GM19023 (cell line): ENCODE measurements at regions not wholly inside any gene's neighbourhood (a gene's known extent, or its start where the extent isn't known, plus 50 kb on each side); places are given as distances from the start of the nearest gene placed in this dataset.

Experiments used
- ATAC-seq: cut with Tn5 transposase; IDR thresholded peaks from one replicate; pipeline ENCODE4 v1.9.1; 2021; ENCODE audit warnings: mild to moderate bottlenecking, moderate library complexity; ENCODE audit not compliant: unreplicated experiment

DNA sequence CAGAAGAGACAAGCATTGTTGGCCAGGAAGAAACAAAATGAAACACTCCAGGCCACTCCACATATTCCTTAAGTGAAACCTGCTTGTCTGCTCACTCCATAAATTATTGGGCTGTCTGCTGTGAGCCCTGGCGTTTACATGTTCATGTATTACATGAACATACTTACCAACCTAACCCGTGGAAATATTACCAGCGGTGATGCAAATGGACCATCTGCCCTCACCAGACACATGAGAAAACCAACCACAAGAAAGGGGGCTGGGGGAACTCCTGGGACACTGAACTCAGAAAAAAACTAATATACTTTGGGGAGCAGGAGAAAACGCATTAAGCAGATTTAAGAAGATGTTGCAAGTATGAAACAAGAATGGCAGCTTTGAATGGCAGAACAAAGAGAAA is 731.2 kb upstream of the IGFBP3 start:
- ATAC-seq, result no peak

- no peak for ATAC-seq
Observed at GRCh38 chr7:46651561-46652088, 730.6 kb upstream of the IGFBP3 start.

DNA sequence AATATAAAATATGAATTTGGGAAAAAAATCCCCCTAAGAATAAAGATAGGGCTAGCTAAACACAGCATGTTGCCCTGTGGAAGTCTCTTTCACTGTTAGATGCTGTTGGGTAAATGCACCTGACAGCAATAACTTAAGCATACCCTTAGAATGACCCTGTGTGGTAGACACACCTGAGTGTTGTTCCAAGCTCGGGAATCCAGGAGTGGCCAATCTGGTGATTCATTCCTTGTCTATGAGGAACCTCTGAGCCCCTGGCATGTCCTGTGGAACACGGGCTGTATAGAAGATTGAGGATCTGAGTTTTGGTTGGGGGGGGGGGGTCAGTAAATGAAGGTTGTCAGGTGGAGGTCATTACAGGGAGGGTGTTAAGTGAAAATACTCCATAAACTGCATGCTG is 730.0 kb upstream of the IGFBP3 start:
- no peak for ATAC-seq

DNA sequence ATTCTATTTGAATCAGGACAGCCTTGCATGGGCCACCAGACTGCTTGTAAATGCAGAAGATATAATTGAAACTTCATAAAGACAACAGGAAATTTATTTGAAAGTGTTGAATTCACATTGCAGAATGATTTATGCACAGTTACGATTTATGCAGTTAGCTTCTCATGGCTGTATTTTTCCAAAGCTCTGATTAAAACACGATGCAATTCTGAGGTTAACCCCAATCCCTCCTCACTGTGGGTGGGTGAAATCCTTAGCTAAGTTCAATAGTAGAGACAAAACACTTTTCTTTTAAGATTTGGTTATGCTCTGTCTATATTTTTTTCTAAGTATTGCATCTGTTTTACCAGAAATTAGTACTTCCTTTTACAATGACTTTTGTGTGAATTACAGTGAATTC is 728.8 kb upstream of the IGFBP3 start:
- ATAC-seq, result no peak

DNA sequence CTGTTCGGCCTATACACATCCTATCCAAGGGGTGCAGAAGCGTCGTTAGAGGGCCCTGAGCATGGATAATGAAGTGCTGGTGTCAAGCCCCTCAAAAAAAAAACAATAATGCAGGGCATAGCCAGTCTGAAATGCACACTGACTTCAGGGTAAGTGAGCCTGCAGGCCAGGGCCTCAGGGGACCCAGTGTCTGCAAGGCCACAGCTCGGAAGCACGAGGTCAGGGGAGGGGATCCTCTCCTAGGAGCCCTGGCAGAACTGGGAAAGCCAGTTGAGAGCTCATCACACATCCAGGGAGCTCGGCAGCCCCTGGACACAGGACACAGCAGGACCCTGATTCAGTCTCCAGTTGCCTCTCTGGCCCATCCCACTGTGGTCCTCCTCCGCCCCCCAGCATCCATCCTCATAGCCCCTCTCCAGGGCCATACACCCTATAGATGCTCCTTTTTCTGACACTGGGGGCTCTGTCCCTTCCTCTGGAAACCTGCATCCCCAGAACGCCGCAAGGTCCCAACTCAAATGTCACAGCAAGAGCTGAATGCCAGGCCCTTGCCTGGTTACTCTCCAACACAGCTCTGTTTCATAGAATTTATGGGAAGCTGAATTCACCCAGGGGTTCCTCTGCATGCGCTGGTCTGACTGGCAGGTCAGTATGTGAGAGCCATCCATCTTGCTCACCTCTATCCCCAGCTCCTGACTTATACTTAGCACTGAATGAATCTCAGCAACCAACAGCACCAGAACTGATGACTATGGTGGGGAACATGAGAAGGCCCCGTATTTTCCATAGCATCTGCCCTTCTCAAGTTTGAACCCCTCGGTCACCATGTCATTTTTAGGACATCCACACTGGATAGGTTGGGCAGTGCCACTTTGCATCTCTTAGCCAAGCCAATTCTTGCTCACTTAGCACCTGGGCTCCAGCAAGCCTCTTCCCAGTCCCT is 717.0 kb upstream of the IGFBP3 start:
- ATAC-seq, result no peak

DNA sequence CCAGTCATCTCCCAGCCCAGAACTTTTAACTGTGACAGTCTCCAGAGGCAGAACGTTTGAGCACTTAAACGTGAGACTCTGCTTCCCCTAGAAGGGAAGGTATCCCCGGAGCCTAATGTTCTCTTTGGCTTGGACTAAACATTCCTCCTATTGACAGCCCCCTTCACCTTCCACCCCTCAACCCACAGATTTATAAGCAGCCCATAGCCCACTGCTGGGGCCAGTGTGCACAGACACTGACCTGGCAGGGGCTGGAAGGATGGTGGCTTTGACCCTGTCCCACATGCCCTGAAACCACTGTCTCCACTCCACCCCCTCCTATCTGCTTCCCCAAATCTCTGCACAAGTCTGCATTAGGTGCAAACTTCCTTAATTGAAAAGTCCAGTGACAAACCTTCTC is 715.0 kb upstream of the IGFBP3 start:
- ATAC-seq, result no peak

DNA sequence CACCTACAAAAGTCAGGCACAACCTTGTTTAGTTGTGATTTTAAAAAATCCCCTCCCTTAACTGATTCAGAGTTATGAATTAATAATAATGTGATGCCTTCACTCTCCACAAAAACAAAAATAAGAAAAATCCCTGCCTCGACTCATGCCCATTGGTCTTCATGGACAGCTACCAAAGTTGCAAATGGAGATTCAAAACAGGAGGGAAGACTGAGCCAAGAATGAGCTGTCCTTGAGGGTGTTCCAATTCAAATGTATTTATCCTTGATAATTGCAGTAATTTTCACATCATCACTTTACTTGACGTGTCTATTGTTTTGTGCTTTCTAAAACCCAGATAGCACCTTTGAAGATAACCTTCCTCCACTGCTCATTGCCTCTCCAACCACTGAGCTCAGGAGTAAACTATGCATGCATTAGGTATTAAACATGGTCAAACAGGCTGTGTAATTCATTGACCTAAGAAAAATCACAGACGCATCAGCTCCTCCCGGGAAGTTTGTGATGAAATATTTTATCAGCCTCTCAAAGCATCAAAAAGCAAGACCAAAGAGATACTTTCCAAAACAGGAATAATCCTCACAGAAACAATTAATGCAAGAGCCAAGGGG is 712.7 kb upstream of the IGFBP3 start:
- no peak for ATAC-seq

- no peak for ATAC-seq
Observed at GRCh38 chr7:46633200-46633599, 712.1 kb upstream of the IGFBP3 start.

GRCh38 chr7:46630031-46630430 is 709.0 kb upstream of the IGFBP3 start:
- ATAC-seq, result no peak

DNA sequence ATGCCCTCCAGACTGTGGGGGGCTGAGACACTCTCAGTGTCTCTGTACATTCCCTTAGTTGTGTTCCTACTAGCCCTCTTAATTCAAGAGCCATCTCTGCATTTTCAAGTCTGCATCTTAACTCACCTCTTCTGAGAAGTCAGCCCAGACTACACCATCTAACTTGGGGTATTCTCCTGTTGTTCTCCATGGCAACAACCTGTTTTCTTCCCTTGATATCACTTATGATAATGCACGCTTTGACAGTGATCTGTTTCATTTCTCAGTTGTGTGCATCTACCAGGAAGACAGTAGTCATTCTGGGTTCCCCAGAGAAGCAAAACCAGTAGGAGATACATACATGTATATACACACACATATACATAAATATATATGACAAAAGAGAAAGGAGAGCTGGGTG is 707.3 kb upstream of the IGFBP3 start:
- ATAC-seq, result no peak

GRCh38 chr7:46626691-46627310 is 705.7 kb upstream of the IGFBP3 start:
- no peak for ATAC-seq

DNA sequence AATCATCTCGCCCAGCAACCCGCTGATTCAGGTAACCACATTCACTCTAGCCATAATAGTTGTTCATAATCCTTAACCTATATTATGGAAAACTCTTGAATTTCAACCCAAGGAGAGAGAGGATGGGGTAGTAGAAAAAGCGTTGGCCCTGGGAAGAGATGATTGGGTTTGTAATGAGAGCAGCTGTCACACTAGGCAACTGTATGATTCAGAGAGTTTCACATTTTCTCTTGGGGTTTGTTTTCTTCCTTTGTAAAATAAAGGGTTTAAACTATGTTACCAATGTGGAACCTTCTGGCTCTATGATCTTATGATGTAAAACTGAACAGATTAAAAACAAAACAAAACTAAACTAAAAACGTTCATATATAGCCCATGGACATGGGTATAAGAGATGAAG is 705.2 kb upstream of the IGFBP3 start:
- no peak for ATAC-seq

DNA sequence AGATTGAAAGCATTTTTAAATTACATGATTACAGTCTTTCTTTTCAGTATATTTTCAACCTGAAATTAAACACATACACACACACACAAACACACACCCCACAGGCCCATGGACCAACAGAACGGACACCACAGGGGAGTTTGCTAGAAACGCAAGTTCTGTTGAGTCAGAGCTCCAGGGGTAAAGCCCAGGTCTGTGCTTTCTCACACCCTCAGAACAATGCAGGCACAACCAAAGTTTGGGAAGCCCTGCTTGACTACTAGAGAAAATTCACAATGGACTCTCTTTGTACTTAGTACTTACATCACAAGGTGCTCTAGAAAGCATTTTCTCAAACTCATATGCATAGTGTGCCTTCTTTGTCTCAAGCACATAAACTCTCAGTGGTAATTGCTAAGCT is 704.0 kb upstream of the IGFBP3 start:
- no peak for ATAC-seq

- ATAC-seq, result no peak
Observed at GRCh38 chr7:46622251-46622650, 701.2 kb upstream of the IGFBP3 start.

- ATAC-seq, result no peak
Observed at GRCh38 chr7:46619723-46620310, 698.7 kb upstream of the IGFBP3 start.

DNA sequence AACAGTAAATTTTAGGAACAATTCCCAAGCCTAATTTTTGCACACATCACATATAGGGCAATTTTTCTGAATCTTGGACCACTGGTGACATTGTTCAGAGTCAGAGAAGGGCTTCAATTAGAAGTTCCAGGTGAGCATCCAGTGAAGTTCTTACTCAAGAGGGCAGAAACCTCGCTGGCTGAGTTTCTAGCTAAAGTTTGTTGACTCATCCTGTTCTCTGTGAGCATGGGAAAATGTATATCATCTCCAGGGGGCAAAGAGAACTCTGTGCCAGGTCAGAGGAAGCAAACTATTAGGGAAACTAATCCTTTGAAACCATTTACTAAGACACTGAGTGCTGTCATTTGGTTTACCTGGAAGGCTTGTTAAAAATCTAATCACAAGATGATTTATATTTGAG is 695.6 kb upstream of the IGFBP3 start:
- ATAC-seq, result no peak

GRCh38 chr7:46613551-46613950 is 692.5 kb upstream of the IGFBP3 start:
- ATAC-seq, result no peak

GRCh38 chr7:46613116-46613515 is 692.0 kb upstream of the IGFBP3 start:
- no peak for ATAC-seq

- ATAC-seq, result no peak
Observed at GRCh38 chr7:46611508-46611907, 690.4 kb upstream of the IGFBP3 start.

GRCh38 chr7:46610746-46611145 is 689.7 kb upstream of the IGFBP3 start:
- no peak for ATAC-seq

GRCh38 chr7:46607176-46607575 is 686.1 kb upstream of the IGFBP3 start:
- ATAC-seq, result no peak
